Upper lobe of right lung (tissue), 1 donor: ENCODE measurements at regions not wholly inside any gene's neighbourhood (a gene's known extent, or its start where the extent isn't known, plus 50 kb on each side); places are given as distances from the start of the nearest gene placed in this dataset.

Experiments used
- ATAC-seq: fragments of 200-7000 bp; cut with Tn5 transposase; one replicate; pipeline ENCODE4 v1.9.1; 2020; ENCODE audit warnings: mild to moderate bottlenecking, moderate library complexity
- DNase-seq: peaks from one replicate; pipeline ENCODE4 v3.0.0-alpha.2; 2020
- H3K27ac ChIP-seq: fragments of 200-600 bp; one replicate; pipeline ENCODE4 v1.8.0; 2022
- H3K27me3 ChIP-seq: fragments of 200-600 bp; one replicate; pipeline ENCODE4 v1.8.0; 2022; ENCODE audit warnings: mild to moderate bottlenecking
- H3K36me3 ChIP-seq: fragments of 200-600 bp; one replicate; pipeline ENCODE4 v1.8.0; 2022
- H3K4me1 ChIP-seq: fragments of 200-600 bp; one replicate; pipeline ENCODE4 v1.8.0; 2022
- H3K4me3 ChIP-seq: fragments of 200-600 bp; one replicate; pipeline ENCODE4 v1.8.0; 2022; ENCODE audit warnings: mild to moderate bottlenecking
- H3K9me3 ChIP-seq: fragments of 200-600 bp; one replicate; pipeline ENCODE4 v1.8.0; 2022
- intact Hi-C: fragments of 100-400 bp; cut with DNase I; formaldehyde crosslinking; loops from one replicate; pipeline ENCODE4 v1.11.0; 2022
- TF ChIP-seq, protein P1 (sequence below): fragments of 200-600 bp; IDR thresholded peaks from one replicate; pipeline ENCODE4 v1.8.0; 2022; ENCODE audit warnings: antibody characterized with exemption
- donor health status: DM: no; HTN: yes; CAD: no; lungs with severe emphysema.

DNA sequence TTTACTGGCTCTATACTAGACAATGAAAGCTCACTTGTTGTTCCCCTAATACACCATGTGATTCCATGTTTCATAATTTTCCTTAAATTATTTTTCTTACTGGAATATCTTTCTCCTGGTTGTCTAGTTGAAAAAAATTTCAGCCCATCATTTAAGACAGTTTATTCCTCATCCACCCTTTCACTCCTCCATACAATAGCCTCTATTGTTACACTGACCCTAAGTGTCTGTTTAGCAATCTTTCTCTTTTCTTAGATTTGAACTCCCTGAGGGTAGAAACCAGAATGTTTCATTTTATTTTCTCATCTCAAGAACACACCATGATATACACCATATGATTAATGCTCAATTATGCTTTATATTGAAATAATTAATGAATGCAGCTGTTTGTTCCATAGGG, 413.4 kb upstream of the ITGA1 start:
- intact Hi-C loops: no loop called here
- no peak overlapping the region for H3K27ac ChIP-seq
- no peak overlapping the region for H3K4me3 ChIP-seq
- no peaks in the 10 kb centered on the region for H3K4me1 ChIP-seq
- H3K9me3 ChIP-seq: no peaks in the 10 kb centered on the region
- TF ChIP-seq, protein P1, sequence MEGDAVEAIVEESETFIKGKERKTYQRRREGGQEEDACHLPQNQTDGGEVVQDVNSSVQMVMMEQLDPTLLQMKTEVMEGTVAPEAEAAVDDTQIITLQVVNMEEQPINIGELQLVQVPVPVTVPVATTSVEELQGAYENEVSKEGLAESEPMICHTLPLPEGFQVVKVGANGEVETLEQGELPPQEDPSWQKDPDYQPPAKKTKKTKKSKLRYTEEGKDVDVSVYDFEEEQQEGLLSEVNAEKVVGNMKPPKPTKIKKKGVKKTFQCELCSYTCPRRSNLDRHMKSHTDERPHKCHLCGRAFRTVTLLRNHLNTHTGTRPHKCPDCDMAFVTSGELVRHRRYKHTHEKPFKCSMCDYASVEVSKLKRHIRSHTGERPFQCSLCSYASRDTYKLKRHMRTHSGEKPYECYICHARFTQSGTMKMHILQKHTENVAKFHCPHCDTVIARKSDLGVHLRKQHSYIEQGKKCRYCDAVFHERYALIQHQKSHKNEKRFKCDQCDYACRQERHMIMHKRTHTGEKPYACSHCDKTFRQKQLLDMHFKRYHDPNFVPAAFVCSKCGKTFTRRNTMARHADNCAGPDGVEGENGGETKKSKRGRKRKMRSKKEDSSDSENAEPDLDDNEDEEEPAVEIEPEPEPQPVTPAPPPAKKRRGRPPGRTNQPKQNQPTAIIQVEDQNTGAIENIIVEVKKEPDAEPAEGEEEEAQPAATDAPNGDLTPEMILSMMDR: no peak
- DNase-seq: no peak
- no peaks in the 10 kb centered on the region for H3K36me3 ChIP-seq
- no peaks in the 10 kb centered on the region for H3K27me3 ChIP-seq
- ATAC-seq: no peak

DNA sequence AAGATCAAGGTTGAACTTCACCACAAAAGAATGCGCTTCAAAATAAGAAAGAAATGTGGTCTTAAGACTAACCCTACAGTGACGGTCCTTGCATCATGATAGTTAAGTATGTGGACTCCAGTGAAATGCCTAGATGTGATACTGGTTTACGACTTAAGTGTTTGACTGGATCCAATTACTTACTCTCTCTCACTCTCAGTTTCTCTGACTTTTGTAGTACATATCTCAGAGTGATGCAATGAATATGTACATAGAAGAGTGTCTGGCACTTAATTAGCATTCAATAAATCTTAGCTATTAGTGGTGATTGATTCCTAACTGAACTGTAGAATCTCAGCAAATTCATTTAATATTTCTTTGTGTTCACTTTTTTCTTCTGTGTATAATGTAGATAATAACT, 411.7 kb upstream of the ITGA1 start:
- Histone ChIP-seq H3K36me3 (no peaks in the 10 kb centered on the region), H3K9me3 (no peaks in the 10 kb centered on the region), H3K4me3 (no peak overlapping the region), H3K4me1 (no peaks in the 10 kb centered on the region), H3K27me3 (no peaks in the 10 kb centered on the region), H3K27ac (no peak overlapping the region)
- DNase-seq (no peak), ATAC-seq (no peak)
- TF ChIP-seq, protein P1: no peak
- intact Hi-C loops: no loop called here

DNA sequence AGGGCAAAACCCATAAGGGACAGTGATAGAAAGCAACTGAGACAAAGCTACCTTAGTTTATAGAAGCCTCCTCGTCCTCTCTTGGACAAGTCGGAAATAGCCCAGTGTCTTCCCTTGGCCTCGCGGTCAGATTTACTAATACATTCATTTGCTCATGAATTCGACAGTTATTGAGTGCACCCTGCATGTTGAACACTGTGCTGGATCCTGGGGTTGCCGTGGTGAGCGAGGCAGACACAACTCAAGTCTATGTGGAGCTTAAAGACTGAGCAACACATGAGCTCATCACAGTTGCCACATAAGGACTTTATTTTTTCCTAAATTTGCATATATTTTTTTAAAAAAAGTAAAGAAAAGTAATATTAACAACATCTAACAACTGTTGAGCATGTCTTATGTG, 411.1 kb upstream of the ITGA1 start:
- no peaks in the 10 kb centered on the region for H3K4me1 ChIP-seq
- TF ChIP-seq, protein P1: no peak
- H3K36me3 ChIP-seq: no peaks in the 10 kb centered on the region
- no peaks in the 10 kb centered on the region for H3K27me3 ChIP-seq
- intact Hi-C loops: no loop called here
- no peak overlapping the region for H3K27ac ChIP-seq
- no peak overlapping the region for H3K4me3 ChIP-seq
- DNase-seq: no peak
- no peaks in the 10 kb centered on the region for H3K9me3 ChIP-seq
- ATAC-seq: no peak

DNA sequence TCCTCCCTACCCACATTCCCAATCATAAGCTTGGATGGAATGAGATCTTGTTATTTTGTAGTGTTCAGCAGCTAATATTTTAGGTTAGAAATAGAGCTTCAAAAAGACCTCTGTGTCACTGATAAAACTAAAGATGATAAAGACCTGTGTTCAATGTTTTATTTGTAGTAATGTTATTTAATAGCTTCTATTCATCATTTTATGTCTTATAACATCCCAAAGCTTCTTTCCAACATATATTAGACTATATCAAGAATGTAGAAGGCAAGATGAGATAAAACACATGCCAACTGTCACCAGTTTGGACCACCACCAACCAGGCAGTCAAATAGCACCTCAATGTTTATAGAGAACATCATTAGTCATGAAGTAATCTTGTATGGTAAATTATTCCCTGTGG, 409.5 kb upstream of the ITGA1 start:
- no peaks in the 10 kb centered on the region for H3K4me1 ChIP-seq
- TF ChIP-seq, protein P1: no peak
- H3K4me3 ChIP-seq: no peak overlapping the region
- H3K36me3 ChIP-seq: no peaks in the 10 kb centered on the region
- no peaks in the 10 kb centered on the region for H3K9me3 ChIP-seq
- no peak for DNase-seq
- intact Hi-C loops: no loop called here
- H3K27ac ChIP-seq: no peak overlapping the region
- ATAC-seq: no peak
- H3K27me3 ChIP-seq: no peaks in the 10 kb centered on the region

DNA sequence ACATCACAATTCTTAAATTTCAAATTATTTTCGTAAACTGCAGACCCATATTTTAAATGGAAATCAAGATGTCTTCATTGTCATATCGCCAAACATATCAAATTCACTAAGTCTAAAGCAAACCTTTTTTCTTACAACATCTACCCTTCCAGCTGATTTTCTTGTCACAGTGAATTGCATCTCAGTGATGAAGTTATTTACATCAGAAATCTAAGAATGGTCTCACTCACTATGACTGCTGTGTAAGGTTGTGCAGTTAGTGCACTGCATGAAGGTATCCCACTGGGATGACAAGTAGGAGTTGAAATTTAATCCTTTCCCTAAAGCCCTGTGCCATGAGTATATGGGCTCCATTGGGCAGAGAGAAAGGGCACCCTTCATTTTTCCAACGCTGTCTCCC, 399.4 kb upstream of the ITGA1 start:
- H3K4me1 ChIP-seq: no peaks in the 10 kb centered on the region
- no peak overlapping the region for H3K27ac ChIP-seq
- TF ChIP-seq, protein P1: no peak
- ATAC-seq: no peak
- intact Hi-C loops: no loop called here
- H3K36me3 ChIP-seq: no peaks in the 10 kb centered on the region
- H3K27me3 ChIP-seq: no peaks in the 10 kb centered on the region
- no peaks in the 10 kb centered on the region for H3K9me3 ChIP-seq
- no peak for DNase-seq
- no peak overlapping the region for H3K4me3 ChIP-seq

DNA sequence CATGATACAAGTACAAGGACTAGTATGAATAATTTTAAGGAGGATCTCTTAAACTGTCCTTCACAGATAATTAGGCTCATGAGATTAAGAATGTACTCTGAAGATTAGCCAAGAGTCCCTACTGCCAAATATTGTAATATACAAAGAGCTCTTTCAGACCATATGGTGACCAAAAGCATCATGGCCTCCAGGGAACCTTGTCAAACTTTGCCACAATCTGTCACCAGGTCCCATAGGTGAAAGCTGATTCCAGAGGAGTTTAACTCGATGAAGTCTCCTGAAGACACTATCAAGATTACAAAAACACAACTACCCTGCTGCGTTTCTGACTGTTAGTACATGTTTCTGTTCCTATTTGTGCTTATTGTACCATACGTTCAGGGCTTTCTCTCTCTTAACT, 395.4 kb upstream of the ITGA1 start:
- Histone ChIP-seq H3K36me3 (no peaks in the 10 kb centered on the region), H3K9me3 (no peaks in the 10 kb centered on the region), H3K27me3 (no peaks in the 10 kb centered on the region), H3K4me1 (no peaks in the 10 kb centered on the region), H3K4me3 (no peak overlapping the region), H3K27ac (no peak overlapping the region)
- intact Hi-C loops: no loop called here
- ATAC-seq (no peak), DNase-seq (no peak)
- TF ChIP-seq, protein P1: no peak
